HG03175 (cell line): ENCODE measurements at regions not wholly inside any gene's neighbourhood (a gene's known extent, or its start where the extent isn't known, plus 50 kb on each side); places are given as distances from the start of the nearest gene placed in this dataset.

ENCODE experiments used
- ATAC-seq: cut with Tn5 transposase; IDR thresholded peaks from one replicate; pipeline ENCODE4 v1.9.1; 2021; ENCODE audit warnings: mild to moderate bottlenecking, moderate library complexity; ENCODE audit not compliant: unreplicated experiment

DNA sequence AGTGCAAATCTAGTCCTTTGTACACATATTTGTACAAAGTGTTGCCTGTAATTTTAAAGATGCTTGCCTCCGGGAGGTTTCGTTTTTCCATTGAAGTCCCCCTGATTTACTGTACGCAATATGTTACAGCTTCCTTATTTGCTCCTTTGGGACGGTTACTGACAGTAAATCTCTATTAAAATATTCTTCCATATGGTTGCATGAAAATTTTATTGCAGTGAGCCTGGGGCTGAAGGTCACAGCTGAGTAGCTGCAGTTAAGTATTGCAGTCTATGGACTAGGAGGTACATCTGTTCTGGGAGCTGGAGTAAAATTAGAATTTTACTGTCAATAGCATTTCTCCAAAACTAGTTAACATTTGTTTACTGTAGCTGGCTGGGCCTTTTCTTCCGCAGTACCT, 119.2 kb downstream of the ETAA1 start:
- ATAC-seq, result no peak

DNA sequence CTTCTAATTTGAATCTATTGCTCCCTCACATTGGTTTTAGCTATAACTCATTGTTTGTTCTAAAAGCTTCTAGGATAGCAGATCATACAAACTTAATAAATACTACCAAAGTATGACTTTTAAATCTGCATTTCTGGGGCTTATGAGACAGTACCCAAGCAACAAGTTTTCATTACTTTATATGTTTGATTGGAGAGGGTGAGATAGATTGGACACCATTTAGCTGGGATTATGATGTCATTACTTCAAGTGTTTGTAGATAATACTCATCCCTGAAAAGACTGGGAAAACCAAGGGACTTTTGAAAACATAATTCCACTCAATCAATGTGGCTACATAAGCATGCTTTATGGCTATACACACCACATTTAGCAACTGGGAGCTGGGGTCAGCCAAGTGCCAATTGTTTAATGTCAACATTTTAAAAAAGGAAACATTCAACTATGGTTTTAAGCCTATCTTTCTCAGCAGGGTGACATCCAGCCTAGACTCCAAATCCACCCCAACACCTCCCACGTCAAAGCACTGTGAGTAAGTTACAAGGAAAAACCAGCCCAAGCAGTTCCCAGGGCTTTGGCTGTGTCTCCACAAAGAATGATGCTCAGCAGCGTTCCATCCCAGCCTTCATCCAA, 119.9 kb downstream of the ETAA1 start:
- no peak for ATAC-seq

DNA sequence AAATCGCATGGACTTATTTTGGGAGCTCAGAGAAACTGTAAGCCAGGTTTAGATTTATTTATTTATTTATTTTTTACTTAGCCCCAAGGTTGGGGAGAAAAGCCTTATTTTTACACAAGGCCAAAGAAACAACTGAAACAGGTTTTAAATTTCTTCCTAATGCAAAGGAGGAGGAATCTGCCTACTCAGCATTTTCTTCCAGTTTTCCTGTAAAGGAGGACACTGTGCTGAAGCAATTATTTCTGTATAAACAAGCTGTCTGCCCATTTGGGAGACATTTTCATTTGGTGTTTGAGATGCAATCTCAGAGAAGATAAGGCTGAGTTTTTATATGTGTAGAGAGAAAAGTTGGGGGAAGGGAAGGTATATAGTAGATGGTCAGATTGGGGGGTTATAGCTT, 125.0 kb downstream of the ETAA1 start:
- no peak for ATAC-seq

DNA sequence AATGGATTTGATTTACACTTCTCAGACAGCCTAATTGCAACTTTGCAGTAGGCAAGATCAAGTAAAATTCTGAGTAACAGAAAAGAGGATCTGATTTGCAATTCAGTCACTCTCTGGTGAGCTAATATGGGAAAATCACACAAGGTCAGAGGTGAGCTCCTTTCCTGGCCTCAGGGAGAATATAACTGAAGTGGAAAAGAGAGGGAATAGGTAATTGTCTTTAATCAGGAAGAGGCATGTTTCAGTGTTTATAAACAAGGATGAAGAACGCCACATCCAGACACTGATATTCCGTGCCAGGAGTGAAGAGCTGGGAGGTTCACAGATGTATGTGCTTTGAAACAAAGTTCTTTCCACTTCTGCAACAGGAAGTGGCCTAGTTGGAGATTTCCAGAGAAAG, 127.1 kb downstream of the ETAA1 start:
- no peak for ATAC-seq

DNA sequence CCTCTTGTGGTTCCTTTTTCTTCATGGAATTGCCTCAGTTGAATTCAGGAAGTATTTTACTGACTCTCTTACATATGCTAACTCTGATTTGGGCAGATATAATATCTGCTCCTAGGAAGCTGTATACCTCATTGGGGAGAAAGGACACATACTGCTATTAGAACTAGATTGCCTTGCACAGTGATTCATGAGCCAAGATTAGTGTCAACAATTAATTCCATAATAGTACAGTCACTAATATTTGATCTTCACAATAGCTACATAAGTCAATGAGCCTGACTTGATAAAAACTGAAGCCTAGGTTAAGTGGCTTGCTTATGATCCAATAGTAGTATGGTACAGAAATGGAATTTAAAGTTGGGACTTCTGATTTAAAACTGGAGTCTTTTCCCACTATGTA, 127.6 kb downstream of the ETAA1 start:
- ATAC-seq, result no peak

DNA sequence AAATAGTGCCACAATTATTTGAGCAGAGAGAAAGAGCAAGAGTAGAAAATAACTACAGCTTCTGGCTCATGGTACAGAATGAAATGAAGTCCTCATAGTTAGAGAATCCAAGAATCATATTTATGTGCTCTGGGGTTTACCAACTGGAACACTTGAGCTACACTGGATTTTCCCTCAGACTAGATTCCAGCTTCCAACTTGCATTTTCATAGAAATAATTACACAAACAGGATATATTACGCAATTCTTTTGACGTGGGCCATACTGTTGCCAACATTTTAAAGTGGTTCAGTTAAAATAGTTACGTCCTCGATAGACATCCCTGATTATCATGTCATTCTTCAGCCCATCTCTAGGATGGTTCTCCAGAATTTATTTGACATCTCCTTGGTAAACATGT, 129.2 kb downstream of the ETAA1 start:
- ATAC-seq, result no peak

DNA sequence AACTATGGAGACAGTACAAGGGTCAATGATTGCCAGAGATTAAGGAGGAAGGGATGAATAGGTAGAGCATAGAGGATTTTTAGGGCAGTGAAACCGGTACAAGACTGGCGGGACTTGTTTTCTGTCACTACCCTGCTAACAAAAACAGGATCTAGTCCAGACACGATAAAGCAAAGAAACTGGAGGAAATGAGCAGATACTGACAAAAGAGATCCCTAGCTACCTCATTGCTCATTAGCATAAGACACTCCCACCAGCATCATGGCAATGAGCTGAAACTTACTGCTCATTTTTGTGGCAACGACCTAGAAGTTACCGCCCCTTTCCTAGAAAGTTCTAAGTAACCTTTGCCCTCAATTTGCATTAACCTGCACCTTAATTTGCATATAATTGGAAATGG, 131.2 kb downstream of the ETAA1 start:
- no peak for ATAC-seq

DNA sequence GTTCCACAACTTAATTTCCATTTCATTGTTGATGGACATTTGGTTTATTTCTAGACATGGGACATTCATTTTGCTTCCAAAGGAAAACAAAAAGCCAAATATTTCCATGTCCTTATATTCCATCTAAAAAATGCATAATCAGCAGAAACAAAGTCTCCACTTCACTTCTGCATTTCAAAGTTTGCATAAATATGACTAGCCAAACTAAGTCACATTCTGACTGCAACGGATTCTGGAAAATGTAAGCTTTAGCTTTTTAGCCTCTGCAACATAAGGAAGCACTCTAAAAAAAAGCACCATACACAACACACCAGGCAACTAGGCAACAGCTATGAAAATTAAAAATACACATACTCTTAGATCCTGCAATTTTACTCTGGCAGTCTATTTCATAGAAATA, 135.3 kb downstream of the ETAA1 start:
- ATAC-seq, result no peak

DNA sequence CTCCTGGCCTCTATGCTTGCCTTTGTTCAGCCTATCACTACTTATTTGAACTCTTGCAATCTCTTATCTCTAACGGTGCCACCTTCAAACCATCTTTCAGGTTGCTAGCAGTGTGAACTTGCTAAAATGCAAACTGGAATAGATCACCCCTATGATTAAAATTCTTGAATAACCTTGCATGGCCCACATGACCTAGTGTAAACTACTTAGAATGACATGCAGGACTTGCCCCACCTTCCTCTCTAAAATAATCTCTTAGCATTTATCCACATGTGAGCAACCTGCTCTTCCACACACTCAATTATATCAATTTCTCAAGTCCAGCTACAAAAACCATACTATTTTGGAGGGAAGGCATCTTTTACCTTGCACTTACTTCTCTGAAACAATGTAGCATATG, 137.6 kb downstream of the ETAA1 start:
- ATAC-seq, result no peak

DNA sequence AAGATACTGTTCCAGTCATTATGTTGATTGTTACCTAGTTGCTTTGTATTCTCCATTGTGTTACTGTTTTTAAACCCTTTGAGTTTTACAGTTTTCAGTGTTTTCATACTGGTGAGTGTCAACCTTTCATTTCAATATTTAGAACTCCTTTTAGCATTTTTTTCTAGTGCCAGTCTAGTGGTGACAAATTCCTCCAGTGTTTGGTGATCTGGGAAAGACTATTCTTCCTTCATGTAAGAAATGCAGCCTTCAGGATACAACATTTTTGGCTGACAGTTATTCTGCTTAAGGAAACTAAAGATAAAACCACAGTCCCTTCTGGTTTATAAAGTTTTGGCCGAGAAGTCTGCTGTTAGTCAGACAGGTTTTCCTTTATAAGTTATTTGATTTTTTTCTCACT, 143.8 kb downstream of the ETAA1 start:
- ATAC-seq, result no peak

DNA sequence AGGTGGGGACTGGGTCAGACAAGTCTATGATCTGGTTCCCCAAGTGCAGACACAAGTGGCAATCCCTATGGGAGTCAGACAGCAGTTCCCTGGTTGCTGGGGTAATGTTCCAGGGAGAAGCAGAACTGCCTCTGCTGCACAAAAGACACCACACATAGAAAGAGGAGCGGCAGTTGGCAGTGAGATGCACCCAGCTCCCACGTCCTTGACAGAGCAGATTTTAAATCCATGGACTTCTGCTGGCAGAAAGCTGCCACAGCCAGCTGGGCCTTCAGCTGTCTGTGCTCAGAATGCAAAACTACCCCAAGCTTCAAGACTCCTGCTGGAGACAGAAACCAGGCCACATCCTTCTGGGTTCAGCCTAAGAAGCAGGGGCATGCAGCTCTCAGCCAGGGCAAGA, 147.2 kb downstream of the ETAA1 start:
- ATAC-seq, result no peak

DNA sequence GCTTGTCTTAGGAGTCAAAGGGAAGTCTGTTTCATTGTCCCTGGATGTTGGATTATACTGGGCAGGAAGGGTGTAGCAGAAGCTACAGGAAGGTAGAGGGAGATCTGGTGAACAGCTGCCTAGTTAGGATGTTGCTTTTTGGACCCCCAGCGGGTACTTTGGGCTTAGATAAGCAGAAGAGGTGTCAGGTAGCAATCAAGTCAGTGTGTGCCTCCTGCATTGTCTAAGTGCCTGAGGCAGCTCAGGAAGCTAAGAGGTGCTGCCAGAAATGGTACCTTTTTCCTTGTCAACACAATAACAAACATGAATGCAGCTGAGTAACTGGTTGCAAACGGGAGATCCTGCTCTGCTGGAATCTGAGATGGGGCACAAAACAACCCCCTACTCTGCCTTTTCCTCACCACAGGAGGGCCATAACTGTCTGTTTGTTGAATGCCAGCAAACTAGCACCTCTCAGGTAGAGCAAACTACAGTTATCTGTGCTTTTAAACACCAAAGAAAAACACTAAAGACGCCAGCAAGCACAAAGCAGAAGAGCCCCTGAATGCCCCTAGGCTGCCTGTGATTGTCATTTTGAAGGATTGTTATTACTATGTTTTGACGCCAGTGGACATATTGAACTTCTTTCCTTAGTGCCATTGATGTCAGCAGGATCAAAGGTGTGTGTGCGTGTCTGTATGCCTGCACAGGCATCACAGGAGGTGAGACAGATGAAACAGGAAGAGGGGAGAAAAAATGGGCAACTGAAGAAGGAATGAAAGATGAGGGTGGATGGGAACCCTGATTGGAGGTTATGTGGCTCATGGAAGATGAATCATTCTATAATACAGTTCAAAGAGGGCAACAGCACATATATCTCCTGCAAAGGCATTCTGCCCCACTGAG, 151.4 kb downstream of the ETAA1 start:
- no peak for ATAC-seq

DNA sequence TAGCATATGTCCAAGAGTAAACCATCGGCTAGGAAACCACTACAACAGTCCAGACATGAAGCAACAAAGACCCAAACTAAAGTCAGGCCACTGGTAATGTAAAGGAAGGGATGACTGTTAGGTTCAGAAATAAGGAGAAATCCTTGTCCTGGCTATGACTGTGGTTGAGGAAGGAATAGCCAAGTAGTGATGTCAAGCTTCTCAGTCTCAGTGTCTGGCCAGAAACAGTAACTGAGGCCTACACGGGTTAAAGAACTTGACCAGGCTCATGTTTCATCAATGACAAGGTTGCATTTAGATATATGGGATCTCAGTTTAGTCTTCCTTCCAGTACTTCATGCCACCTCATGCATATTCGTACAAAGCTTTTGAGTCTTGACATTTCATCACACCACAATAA, 162.0 kb downstream of the ETAA1 start:
- no peak for ATAC-seq

DNA sequence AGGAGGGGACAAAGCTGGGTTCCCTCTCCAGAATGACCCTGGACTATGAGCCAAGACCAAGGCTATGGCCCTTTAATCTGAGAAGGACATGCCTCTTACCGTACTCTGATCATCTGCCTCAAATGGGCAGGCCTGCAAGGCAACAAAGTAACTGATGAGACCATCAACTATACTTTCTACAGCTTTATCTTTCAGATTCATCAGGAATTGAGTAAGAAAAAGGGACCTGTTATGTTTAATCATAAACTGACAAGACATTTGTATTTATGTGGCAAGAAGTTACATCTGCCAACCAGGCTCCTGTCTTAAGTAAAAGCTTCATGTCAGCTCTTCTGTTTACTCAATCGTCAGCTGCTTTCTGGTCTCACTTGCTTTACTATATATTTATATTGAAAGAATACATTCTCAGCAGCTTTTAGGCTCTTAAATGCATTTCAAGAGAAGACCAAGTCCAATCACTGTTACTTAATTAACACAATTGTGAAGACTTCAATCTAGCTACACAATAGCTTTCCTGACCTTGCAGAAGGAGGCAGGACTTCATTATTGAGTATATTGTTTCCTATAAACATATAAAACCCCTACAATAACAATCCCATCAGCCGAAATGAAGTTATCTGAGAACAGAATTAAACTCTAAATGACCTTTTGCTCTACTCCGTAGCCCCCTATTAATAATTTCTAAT, 163.8 kb downstream of the ETAA1 start:
- no peak for ATAC-seq

DNA sequence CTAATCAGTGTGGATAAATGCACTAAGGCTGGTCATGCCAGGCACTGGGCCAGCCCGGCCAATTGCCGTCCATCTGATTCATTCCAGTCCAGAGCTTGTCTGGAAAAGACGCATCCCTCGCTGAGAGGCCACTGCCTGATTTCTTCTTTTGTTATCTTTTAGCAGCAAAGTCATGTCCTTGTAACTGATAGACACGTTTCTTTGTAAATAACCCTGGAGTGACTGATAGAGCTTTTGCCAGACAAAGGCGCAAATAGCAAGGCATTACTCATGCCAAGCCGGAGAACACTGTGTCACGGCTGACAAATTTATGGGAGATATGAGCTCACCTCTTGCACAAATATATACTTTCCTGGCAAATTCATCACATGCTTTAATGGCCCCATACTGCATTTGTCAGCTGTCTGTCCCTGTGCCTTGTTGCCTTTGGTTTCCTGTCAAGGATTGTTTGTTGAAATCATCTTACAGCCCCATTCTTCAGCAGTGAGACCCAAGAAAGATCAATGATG, 164.4 kb downstream of the ETAA1 start:
- no peak for ATAC-seq

DNA sequence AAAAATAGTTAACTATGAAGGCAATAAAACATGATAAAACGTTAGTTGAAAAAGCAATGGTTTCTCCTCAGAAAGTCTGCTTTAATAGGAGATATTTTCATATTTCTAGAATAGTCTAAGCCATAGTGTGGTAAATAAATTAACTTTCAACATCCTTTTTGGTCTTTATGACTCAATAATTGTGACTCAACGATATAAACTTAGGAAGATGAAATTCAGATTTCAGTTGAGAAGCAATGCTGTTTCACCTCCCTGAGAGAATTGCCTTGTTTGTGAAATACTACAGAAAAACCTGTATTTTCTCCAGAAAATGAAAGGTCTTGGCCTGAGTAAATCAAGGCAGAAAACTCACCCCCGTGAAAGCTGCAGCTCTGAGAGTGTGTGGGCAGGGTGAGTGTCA, 166.9 kb downstream of the ETAA1 start:
- ATAC-seq, result no peak

DNA sequence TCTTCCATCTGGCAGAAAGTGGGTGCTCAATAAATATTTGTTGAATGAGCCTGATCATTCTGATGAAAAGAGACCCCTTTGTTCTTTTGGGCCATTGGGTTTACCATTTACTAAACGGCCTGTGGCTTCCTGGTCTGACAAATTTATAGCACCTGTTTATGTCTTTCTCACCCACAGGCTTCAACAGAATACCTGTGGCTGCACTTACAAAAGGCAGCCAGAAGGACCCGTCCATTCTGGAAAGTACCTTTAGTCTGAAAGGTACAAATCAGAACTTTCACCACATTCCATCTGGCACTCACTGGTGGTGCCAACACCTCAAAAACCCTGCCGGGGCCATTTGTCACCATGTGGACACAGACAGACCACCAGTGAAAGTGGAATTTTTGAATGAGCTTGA, 167.5 kb downstream of the ETAA1 start:
- ATAC-seq, result no peak

DNA sequence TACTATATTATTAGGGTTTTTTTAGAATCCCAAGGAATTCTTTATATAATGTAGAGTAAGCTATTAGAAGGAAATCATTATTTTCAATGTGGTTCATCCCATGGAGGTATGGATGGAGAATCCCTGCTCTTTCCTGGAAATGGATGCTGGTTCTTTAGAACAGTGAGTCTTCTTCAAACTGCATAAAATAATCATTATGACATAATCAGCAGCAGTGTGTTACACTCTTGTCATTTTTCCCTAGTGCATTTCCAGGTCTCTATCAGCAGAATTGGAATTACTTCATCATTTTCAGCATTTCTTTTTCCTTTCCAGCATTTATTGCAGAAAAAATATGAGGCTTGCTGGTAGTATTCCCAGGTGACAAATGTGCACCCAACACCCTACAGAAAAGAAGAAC, 168.1 kb downstream of the ETAA1 start:
- no peak for ATAC-seq

DNA sequence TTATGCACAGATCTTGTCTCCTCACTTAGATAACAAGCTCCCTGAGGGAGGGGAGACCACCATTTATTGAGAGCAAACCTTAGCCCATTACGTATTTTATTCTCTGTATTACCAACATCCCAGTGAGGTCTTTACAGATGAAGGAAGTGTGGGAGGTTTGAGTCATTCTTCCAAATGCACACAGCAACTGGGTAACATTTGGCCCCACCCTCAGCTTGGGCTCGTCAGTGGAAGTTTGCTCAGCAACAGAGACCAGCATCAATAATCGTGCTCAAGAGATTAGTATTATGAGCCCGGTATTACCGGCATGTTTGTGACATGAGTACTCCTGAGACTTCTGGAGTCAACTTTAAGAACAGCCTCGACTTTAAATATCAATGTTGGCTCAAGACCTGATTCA, 168.6 kb downstream of the ETAA1 start:
- no peak for ATAC-seq

DNA sequence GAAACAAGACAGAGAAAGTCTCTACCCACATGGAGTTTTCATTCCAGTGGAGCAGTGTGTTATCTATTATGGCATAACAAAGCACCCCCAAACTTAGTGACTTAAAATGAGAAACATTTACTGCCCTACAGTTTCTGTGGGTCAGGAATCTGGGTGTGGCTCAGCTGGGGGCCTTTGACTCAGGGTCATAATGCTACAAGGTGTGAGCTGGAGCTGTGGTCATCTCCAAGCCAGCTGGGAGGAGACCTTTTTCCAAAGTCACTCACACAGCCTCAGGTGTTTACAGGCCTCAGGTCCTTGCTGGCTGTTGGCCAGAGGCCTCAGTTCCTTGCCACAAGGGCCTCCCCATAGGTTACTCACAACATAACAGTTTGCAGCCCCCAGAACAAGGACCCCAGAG, 169.2 kb downstream of the ETAA1 start:
- ATAC-seq, result no peak

DNA sequence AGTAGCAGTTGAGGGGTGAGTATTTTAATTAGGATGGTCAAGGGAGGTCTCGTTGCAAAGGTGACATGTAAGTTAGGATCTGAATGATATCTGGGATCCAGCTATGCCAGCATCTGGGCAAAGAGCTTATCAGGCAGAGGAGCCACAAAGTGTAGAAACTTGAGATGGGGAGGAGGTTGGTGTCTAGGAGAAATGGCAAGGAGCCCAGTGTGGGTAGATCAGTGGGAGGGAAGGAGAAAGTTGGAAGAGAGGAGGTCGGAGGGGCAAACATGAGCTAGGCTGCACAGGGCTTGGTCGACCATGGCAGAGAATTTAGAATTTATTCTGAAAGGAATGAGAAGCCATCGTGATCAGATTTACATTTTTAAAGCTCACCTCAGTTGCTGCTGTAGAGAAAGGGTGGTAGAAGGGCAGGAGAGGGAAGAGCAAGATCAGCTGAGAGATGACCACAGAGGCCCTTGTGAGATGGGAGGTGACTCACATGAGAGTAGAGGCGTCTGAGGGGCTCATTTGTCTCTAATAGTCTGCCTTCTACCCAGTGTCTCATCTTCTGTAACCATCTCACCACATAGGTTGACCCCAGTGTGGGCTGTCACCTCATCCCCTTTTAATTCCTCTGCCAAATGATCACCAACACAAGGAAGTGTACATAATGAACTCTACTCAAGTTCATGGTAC, 170.0 kb downstream of the ETAA1 start:
- ATAC-seq, result no peak
